ENCODE measurements at regions not wholly inside any gene's neighbourhood (a gene's known extent, or its start where the extent isn't known, plus 50 kb on each side); places are given as distances from the start of the nearest gene placed in this dataset.

DNA sequence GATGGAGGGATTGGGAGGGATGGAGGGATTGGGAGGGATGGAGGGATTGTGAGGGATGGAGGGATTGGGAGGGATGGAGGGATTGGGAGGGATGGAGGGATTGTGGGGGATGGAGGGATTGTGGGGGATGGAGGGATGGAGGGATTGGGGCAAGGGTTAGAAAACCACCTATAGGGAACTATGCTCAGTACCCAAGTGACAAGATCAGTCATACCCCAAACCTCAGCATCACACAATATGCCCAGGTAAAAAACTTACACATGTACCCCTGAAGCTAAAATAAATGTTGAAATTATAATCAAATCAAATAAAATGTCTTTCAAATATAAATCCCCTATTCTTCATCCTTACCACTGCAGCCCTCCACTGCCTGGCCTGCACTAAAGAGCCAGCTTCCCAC lies 72.8 kb upstream of the HNRNPU start:
- DNase-seq: no peak

DNA sequence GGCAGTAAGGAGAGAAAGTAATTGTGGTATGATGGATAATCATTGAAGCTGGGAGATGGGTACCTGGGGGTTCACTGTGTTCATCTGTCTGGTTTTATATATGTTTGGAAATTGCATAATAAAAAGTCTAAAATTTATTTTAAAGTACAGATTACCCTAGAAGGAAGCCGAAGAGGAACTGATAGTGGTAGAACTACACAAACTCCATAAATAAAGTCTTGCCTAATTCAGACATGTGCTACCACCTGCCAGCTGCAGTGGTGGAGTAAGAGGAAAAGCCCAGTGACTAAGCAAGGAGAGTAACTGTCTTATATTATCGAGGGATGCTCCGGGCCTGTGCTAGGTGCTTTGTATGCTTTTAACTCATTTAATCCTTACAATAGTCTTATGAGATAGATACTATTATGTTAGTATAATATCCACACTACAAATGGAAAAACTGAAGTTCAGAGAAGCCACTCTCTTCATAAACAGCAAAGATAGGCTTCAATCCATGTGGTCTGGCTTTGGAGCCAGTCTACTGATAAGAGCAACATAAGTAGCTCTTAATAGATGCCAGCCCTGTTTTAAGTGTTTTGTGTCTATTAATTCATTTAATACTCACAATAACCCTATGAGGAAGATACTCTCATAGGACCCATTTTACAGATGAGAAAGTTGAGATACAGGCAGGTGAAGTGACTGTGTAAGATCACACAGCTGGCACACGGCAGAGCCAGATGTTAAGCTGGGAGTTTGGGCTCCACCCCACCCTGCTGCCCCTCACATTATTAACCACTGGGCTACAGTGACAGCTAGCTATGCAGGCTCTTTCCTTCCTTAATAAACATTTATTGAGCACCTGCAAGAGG lies 56.8 kb upstream of the HNRNPU start:
- DNase-seq: no peak

DNA sequence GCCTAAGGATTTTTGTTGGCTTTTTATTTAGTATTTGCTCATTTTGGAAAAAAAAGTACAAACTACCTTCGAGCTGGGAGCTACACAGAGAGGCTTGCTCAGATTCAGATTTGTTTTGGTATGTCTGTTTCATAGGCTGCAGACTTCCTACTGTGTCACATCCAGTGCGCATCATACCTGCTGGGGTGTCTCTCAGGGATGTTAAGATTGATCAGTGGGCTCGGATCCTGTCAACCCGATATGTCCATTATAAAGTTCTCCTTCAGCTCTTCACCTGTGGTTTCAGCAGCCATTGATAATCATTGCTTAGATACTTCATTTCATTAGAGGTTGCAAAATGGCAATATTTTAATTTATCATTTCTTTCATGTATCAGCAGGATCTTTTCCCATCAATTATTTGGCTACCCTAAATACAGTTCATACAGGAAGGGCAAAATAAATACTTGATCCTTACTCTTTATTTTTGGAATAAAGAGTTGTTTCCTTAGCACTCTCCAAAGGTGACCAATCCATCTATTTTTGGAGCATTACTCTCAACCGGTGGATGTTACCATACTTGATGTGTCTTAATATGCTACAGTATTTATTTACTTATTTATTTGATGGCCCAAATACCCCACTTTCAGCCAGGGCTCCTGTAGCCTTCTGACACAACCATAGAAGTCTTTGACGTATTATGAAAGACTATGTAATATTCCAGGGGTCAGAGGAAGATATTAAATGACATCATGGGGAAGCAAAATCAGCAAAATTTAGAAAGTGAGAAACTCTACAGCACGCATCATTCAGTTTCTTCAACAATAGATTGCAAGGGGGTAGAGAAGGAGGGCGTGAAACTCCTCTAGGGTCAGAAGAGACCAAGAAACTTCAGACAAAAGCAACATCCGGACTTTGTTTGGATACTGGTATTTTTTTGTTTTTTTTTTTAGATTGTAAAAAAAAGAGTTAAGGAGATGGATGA lies 55.3 kb upstream of the HNRNPU start:
- no peak for DNase-seq

DNA sequence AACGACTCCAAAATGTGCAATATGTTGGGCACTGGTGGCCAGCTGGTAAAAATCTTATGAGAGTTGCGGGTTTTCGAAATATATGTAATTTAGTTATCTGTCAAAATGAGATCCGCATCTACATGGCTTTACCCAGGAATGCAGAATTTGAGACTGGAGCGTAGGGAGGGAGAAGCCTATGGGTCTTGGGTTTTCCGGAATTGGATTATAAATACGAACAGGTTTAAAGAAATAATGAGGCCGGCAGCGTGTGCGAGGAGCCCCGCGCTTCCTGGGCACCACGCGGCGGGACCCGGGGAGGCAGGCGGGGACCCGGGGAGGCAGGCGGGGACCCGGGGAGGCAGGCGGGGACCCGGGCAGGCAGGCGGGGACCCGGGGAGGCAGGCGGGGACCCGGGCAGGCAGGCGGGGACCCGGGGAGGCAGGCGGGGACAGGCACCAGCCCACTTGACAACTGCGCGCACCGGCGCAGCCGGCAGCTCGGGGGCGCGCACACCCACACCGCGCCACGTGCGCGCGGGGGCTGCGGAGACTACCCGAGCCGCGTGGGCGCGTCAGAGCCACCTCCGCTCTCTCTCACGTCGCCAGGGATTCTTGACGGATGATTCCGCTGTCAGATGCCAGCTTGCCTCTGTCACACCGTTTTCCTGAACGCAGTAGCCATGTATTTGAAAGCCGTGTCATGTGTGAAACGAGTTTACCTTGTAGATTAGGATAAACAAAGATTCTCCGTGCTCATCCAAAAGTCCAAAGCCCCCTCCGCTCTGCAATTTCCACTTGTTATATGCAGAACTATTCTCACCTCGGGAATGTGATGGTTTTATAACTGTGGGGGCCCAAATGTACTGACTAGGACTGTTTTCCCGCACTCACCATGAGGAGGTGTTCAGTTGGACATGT lies 54.3 kb upstream of the HNRNPU start:
- peak; percentile 31 to 67 (median 58) for DNase-seq

DNA sequence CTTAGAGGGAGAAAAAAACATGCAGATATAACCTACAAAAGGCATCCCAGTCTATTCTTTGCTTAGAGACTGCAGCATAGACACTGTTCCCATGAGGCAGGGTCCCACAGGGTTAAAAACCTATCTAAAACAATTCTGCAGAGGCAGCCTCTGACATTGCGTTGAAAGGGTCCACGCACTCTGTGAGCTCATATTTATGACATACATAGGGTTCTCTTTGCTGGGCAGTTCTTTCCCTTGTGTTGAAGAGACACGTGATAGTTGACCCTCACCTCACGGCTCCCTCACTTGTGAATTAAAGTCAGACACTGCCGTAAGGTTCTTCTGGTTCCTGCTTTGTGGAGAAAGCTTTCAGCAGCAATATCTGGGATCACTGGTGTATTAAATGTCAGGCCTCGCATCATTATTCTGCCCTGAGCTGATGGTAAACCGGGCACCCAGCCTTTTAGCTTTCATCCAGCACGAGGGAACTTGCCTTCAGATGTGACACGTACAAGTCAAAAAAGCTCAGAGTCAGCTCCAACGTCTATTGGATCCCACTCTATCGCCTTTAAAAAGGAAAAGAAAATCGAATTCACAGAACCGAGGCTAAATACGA lies 52.8 kb upstream of the HNRNPU start:
- DNase-seq: no peak

DNA sequence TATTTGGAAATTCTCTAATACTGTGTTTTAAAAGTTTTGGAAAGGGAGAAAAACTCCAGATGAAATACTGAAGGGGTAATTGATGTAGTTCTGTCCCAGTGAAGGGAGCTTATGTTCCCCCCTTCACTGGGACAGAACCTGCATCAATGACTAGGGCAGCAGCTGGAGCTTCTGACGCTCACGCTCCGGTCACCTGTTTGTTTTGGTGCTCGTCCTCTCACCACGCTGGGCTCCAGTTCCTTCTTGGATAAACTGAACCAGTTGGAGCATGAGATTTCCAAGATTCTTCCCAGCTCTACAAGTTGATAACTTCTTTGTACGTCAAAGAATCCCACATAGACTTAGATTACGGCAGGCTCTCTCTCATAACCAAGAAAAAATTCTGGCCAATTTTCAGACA lies 51.4 kb upstream of the HNRNPU start:
- no peak for DNase-seq

DNA sequence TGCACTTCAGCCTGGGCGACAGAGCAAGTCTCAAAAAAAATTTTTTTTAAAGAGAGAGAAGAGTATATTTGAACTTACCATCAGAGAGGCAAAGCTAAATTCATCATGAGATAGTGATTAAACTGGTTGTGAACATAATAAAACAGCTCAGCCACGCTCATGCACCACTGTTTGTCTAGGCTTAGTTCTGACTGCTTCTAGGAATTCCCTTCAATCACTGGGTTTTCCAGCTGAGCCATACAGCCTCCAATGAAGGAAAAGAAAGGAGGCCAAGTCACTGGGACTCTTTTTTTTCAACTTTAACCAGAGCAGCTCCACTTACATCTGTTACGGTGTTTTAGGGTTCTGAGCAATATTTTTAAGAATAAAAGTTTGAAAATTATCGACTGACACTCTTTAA lies 50.4 kb upstream of the HNRNPU start:
- DNase-seq: no peak

Data from NCI-H1417 (cell line).